Right ventricle myocardium inferior (tissue), 1 donor: ENCODE measurements at regions not wholly inside any gene's neighbourhood (a gene's known extent, or its start where the extent isn't known, plus 50 kb on each side); places are given as distances from the start of the nearest gene placed in this dataset.
"Not testable (repeated sequence)": the region's sequence is repeated elsewhere in the genome, so short reads cannot be mapped to it uniquely, and the experiment has no call there.

Experiments used
- ATAC-seq: fragments of 200-7000 bp; cut with Tn5 transposase; one replicate; pipeline ENCODE4 v1.9.1; 2020; ENCODE audit warnings: mild to moderate bottlenecking, moderate library complexity
- DNase-seq: peaks from one replicate; pipeline ENCODE4 v3.0.0; 2021; ENCODE audit errors: missing footprints
- intact Hi-C: fragments of 100-400 bp; cut with DNase I; formaldehyde crosslinking; loops from one replicate; pipeline ENCODE4 v1.11.0; 2022
- donor health status: DM: no; HTN: yes; CAD: no; lungs with severe emphysema.

DNA sequence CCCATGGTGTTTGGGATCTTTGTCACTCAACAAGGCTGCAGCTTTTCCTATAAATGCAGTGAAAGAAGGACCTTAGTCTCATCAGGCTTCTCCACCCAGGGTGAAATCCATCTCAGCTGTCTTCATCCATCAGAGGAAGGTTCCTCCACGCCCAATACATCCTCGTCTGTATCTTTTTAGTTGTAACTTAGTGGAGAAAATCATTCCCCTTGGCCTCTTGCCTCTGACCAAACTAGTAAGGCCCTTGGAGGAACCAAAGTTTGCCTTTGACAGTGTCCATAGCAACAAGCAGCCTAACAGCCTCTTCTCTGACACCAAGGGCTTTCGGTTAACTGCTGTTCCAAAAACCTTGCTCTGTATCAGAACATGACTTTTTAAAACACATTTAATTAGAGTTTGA is 230.3 kb upstream of the ECI2 start:
- intact Hi-C loops = no loop called here
- no peak for DNase-seq
- ATAC-seq = no peak

DNA sequence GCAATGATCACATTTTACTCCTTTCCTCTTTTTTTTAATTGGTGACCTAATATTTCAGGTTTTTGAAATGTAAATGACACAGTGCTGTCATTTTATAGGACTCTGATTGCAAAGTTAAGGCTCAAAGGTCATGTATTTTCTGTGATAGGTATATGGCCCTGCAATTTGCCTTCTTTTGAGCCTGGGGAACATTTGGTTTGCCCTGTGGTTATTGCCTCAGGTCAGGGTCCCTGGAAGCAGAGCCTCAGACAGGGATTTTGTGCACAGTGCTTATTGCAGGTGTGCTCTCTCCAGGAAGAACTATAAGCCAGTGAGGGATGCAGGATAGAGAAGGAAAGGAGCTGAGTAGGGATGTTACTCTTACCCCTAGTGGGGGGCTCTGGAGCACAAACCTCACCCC is 229.3 kb upstream of the ECI2 start:
- intact Hi-C loops = no loop called here
- no peak for ATAC-seq
- no peak for DNase-seq

DNA sequence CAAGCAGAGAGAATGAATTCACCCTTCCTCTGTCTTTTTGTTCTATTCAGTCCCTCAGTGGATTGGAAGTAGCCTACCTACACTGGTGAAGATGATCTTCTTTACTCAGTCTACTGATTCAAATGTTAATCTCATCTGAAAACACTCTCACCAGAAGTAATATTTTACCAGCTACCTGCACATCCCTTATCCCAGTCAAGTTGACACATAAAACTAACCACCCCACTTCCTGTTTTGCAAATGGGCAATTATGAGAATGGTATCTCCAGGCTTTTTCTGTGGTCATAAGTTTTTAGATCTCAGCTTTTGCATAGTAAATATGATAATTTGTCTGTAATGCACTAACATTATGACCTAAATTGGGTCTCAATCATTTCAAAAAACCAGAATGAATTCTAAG is 228.8 kb upstream of the ECI2 start:
- ATAC-seq = no peak
- intact Hi-C loops = no loop called here
- no peak for DNase-seq

DNA sequence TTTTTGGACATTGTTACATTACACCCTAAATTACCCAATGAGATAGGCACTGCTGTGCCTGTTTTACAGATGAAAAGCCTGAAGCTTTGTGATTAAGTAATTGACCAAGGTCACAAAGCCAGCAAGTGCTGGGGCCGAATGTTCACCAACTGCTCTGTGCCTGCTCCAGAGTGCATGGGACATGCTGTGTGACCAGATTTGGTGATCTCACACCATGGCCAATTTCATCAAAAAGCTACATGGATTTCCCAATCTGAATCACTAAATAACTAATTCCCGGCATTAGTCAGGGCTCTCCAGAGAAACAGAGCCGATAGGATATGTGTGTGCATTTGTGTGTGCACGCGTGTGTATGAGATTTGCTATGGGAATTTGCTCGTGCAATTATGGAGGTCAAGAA is 228.3 kb upstream of the ECI2 start:
- ATAC-seq (no peak), DNase-seq (no peak)
- intact Hi-C loops = no loop called here

DNA sequence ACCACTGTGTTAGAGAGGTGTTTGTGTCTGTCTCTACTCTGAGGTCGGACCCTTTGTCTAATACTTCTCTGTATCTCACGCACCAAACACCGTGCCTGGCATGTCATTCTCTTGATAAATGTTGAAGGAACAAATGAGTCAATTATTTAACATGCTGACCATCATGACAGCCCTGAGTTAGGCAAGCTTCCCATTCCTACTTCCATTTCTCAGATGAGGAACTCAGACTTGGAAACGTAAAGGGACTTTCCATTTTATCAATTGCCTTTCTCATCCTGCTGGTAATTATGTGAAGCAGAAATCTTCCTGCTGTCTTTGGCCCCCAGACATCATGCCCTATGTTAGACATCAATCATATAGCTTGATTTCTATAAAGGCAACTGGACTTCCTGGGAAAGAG is 227.0 kb upstream of the ECI2 start:
- intact Hi-C loops = no loop called here
- no peak for ATAC-seq
- DNase-seq = no peak

DNA sequence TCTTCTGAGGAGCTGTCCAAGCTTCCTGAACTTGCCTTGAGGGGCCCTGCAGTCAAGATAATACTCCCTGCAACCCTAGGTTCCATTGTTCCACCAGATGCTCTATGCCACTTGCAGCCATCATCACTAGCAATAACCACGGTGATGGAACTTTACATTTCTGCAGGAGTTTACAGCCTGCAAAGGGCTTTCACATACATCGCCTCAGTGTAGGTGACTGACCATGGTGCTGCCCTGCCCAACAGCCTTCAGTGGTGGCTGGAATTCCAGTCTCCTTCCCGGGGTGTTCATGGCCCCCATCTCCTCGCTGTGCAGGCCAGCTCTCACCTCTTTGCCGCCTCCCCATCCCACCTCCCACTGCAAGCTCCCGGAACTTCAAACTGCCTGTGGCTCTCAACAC is 225.5 kb upstream of the ECI2 start:
- DNase-seq (no peak), ATAC-seq (no peak)
- intact Hi-C loops = no loop called here

DNA sequence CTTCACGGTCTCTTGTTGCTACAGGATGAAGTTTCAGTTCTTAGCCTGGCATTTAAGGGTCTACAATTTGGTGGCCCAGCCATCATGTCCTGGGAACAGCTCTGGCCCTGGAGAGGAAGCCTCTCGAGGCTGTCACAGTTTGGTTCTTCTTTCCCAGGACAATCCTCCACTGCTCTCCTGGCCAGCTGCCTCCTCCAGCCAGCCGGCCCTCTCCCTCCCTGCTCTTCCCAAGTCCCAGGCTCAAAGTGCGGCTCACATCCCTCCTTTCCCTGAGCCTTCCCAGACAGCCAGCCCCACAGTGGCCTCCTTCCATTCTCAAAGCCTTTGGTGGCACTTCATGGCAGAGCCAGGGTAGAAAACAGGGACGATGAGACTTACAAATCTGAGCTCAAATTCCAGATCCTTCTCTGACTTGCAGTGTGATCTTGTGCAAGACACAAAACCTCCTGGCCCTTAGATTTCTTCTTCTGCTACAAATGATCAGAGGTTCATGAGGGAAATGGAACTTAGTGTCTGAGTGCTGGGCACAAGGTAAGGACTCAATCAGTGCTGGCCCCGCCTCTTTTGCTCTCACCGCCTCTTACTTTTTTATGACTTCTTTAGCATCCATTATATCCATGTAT is 223.8 kb upstream of the ECI2 start:
- ATAC-seq (peak; percentile 33), DNase-seq (no peak)
- intact Hi-C loops = loop anchor here (2.0 to 5.0 kb wide), 2 partner anchors 44 to 253 kb away; no protein-coding TSS in a partner anchor

DNA sequence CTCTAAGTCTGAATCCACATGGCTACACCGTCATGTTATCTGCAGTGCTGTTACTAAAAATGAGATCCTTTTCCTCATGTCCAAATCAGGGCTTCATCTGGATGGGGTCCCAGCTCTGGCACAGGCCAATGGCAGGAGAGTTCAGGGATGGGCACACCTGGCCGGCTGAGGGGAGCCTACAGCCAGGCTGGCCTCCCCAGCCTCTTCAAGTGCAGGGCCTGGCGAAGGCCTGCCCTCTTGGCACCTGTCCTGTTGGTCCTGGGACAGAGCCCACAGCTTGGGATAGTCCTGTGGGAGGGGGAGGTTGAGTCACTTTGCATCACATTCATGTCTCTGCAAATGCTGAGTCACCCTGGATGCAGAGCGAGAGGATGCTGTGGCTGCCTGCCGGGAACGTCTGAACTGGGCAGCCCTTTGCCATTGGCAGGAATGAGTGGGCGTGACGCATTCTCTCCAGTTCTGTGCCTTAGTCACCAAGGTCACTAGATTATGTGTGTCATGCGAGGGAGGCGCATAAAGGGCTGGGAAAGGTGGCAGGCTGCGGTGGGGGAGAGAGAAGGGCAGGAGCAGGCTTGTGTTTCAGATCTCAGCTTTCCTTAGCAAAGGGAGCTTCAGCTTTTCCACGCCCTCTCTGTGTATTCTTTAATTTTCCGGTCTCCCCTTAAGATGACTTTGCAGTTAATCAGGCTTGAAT is 223.2 kb upstream of the ECI2 start:
- intact Hi-C loops = loop anchor here (2.0 to 5.0 kb wide), 2 partner anchors 44 to 254 kb away; no protein-coding TSS in a partner anchor
- peak; percentile 95 for ATAC-seq
- peak; percentile 88 for DNase-seq

DNA sequence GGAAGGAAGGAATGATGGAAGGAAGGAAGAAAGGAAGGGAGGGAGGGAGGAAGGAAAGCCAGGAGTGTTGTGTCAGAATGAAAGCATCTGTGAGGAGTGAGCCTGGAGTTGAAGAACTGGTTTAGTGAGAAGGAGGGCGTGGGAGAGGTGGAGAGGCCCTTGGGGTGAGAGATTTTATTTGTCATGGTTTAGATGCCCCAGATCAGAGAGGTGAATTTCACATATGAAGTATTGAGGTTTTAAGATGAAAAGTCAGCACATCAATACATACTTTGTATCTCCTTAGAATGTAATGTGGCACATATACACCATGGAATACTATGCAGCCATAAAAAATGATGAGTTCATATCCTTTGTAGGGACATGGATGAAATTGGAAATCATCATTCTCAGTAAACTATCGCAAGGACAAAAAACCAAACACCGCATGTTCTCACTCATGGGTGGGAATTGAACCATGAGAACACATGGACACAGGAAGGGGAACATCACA is 222.3 kb upstream of the ECI2 start:
- not testable (repeated sequence) for ATAC-seq, DNase-seq
- intact Hi-C loops = loop anchor here (2.0 to 5.0 kb wide), 2 partner anchors 45 to 255 kb away; no protein-coding TSS in a partner anchor

DNA sequence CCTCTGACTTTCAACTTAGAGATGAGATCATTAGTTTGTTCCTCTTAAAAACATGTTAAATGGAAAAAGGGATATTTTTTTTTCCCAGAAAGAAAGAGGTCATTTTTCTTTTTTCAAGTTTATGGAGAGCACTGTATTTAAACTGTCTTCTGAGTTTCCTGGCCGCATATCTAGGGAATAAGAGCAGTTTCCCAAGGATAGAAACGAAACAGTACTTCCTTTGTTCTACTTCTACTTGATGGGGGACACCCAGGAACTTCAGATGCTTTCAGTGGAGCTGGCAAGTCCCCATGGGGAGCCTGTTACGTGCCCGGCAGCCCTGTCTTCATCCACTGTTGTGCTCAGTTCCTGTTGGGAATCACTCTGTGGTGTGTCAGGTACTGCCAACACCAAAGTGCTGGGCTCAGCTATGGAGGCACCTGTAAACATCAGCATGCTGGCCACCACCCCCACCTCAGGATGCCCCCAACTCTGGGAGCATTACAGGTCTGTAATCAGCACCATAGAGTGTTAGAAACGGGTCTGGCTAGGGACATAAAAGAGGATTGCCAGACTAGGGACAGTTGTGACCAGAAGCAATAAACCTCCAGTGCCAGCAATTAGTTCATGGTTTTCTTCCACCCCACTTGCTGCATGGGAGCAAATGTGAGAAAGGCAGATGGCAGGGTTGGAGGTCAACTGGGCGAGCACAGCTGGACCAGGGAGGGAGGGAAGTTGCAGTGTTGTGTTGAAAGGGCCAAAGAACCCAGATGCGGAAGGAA is 221.7 kb upstream of the ECI2 start:
- ATAC-seq (no peak), DNase-seq (no peak)
- intact Hi-C loops = loop anchor here (5.0 kb wide), 1 partner anchor 255 kb away; no protein-coding TSS in a partner anchor

DNA sequence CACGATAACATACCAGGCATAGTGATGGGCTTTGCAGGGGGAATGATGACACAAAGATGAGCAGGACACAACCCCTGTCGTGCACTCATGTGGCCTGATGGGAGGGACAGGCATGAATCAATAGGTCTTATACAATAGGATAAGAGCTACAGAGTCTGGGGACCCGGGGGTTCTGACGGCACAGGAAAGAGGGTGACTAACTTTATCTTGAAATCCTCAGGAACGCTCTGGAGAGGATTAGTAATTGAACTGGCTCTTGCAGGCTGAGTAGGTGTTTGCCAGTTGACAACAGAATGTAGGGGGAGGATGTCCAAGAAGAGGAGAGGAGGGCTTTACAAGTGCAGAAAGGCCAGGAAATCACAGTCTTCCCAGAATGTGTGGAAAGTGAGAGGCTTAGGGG is 219.9 kb upstream of the ECI2 start:
- DNase-seq = no peak
- ATAC-seq = no peak
- intact Hi-C loops = loop anchor here (5.0 kb wide), 1 partner anchor 257 kb away; no protein-coding TSS in a partner anchor

DNA sequence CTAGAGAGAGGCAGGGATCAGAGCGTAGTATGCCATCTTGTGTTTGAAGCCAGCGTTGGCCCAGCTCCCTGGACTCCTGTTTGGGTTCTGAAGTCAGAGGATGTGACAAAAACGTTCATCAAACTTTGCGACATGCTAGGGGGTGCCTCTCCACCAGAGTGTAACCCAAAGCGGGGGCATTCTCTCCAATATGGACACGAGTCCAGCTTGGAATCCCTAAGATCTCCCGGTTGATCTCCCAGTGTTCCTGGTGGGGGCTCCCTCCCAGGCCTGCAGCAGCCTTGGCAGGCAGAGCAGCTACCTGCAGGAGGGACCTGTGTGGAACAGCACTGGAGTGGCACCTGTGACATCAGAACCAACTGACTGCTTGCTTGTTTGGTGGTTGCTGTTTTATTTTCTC is 218.8 kb upstream of the ECI2 start:
- no peak for DNase-seq
- no peak for ATAC-seq
- intact Hi-C loops = loop anchor here (5.0 kb wide), 1 partner anchor 98 kb away; no protein-coding TSS in a partner anchor

DNA sequence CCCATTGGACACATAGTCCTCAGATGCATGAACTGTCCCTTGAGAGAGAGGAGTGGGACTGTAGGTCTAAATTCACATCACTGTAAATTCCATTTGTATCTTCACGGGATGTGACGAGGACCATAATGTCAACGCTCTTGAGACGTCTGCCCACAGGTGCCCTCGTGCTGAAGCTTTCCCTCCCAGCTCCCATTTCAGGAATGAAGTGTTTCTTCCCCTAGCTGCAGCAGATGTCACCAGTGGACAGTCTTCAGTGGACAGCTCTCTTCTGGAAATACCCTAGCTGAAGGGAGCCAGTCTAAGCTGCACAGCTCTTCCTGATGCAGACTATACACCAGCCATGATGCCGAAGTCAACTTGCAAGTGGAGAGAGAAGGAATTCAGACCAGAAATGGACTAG is 217.4 kb upstream of the ECI2 start:
- no peak for ATAC-seq
- no peak for DNase-seq
- intact Hi-C loops = loop anchor here (5.0 kb wide), 1 partner anchor 100 kb away; no protein-coding TSS in a partner anchor

DNA sequence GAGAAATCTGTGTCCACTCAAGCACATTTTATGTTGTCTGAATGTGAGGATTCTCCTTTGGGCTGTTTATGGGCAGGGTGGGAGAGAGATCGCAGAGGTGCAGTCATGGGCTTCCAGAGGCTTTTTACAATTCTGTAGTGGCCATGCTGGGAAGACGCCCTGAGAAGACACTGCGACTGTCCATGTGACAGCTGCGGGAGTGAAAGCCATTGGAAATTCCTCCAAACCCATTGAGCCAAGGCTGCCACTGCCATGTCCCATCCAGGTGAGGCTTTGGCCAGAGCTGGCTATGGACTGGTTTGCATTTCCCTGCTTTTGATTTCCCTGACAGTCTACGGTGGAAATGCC is 216.9 kb upstream of the ECI2 start:
- DNase-seq (no peak), ATAC-seq (no peak)
- intact Hi-C loops = loop anchor here (5.0 kb wide), 1 partner anchor 100 kb away; no protein-coding TSS in a partner anchor

DNA sequence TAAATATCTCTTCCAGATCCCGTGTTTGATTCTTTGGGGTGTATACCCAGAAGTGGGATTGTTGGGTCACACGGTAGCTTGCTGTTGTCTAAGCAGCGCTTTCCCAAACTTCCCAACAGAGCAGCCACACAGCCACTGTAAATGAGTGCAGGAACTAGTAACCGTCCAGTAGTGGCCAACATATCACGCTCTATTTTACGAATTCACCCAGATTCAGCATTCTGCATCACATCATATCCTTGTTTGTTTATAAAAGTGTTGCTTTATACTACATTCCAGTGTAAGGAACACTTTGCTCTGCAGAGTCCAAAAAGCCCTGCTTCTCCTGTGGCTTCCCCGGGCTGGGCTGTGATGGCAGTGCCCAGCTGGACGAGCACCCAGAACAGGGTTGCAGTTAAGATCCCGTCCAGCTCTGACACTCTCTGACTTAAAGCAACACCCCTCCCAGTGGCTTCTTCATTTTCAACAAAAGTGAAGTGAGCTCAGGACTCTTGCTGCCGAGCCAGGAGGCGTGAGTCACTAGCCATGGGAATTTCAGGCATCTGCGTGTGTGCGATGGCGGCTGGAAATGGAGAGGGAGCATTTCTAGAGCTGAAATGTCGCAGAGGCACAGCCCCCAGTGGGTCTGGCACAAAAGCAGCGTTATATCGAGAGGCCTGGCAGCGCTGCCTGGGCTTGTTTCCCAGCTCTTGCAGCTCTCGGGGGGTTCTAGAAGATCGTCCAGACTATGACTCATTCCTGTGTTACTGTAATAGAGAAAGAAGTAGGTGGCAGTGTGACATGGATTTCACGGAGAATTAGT is 216.3 kb upstream of the ECI2 start:
- ATAC-seq (peak; percentile 82), DNase-seq (peak; percentile 85)
- intact Hi-C loops = loop anchor here (5.0 kb wide), 1 partner anchor 101 kb away; no protein-coding TSS in a partner anchor

DNA sequence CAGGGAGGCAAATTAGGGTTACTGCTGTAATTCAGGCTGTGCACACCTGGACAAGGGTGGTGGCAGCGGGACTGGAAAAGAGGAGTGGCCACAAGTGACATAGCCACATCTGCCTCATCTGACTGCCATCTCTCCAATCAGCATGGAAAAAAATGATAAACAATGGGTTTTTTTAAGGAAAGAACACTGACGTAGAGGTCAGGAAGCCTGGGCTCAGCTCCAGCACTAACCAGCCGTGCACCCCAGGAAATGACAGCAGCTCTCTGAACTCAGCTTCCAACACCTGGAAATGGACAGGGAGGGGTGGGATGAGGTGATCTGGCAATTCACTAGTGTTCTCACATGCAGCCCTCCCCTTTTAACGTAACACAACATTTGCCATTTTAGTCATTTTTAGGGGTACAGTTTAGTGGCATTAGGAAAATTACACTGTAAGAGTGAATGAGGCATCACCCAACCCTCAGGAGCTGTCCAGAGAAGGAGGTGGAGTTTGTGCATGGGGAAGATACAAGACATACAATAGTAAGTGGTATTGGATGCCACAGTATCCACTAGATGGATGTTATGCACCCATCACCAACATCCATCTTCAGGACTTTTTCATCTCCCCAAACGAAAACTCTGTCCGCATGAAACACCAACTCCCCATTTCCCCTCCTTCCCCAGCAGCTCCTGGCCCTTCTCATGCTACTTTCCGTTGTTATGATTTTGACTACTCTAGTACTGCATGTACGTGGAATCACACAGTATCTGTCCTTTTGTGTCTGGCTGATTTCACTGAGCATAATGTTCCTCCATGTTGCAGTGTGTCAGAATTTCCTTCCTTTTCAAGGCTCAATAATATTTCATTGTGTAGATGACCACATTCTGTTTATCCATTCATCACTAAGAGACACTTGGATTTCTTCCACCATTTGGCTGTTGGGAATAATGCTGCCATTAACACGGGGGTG is 215.5 kb upstream of the ECI2 start:
- intact Hi-C loops = loop anchor here (5.0 kb wide), 1 partner anchor 101 kb away; no protein-coding TSS in a partner anchor
- ATAC-seq (no peak), DNase-seq (no peak)

DNA sequence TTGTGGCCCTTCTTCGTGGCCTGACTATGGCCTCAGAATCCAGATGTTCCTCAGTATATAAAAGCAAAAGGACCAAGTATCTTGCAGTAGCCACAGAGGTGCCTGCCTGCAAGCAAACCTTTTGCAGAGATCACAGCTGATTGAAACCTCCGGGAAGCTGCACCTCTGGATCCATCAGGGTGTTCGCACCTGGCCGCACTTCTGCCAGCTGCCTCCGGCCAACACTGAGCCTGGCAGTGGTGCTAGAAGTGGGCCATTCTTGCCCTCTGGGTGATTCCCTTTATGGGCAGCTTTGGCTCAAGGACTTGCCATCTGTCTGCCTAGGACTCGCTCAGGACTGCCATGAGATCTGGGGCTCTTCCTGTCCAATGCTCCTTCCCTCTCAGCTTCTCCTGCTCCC is 214.6 kb upstream of the ECI2 start:
- intact Hi-C loops = loop anchor here (5.0 kb wide), 2 partner anchors 102 to 112 kb away; no protein-coding TSS in a partner anchor
- ATAC-seq = no peak
- no peak for DNase-seq
